Activated T-cell treated with anti-CD3 and anti-CD28 coated beads, Interleukin-2, amount 50 U/mL, for 48 hours (primary cell): ENCODE measurements at regions not wholly inside any gene's neighbourhood (a gene's known extent, or its start where the extent isn't known, plus 50 kb on each side); places are given as distances from the start of the nearest gene placed in this dataset.

Experiments used
- DNase-seq, 2 experiments: peaks; one replicate each; pipeline ENCODE4 v3.0.0-alpha.2; 2020

GRCh38 chr5:164051745-164052144, 546.3 kb downstream of the MAT2B start:
- no peak for DNase-seq

- DNase-seq = no peak
Measured at GRCh38 chr5:164052536-164053093, 547.2 kb downstream of the MAT2B start.

GRCh38 chr5:164053123-164053522, 547.7 kb downstream of the MAT2B start:
- no peak for DNase-seq

- DNase-seq = no peak
Measured at GRCh38 chr5:164054461-164054860, 549.0 kb downstream of the MAT2B start.

- no peak for DNase-seq
Measured at GRCh38 chr5:164057121-164057520, 551.7 kb downstream of the MAT2B start.

GRCh38 chr5:164058621-164059020, 553.2 kb downstream of the MAT2B start:
- no peak for DNase-seq

- DNase-seq = no peak
Measured at GRCh38 chr5:164059471-164059870, 554.1 kb downstream of the MAT2B start.

GRCh38 chr5:164060786-164061355, 555.5 kb downstream of the MAT2B start:
- no peak for DNase-seq

GRCh38 chr5:164062304-164062703, 556.9 kb downstream of the MAT2B start:
- DNase-seq = no peak

- no peak for DNase-seq
Measured at GRCh38 chr5:164065266-164065665, 559.8 kb downstream of the MAT2B start.

- DNase-seq = no peak
Measured at GRCh38 chr5:164071671-164072070, 566.3 kb downstream of the MAT2B start.

GRCh38 chr5:164073081-164073480, 567.7 kb downstream of the MAT2B start:
- no peak for DNase-seq

- DNase-seq = no peak
Measured at GRCh38 chr5:164076556-164076955, 571.1 kb downstream of the MAT2B start.

GRCh38 chr5:164090358-164090757, 584.9 kb downstream of the MAT2B start:
- DNase-seq = no peak

- DNase-seq = no peak
Measured at GRCh38 chr5:164091836-164092235, 586.4 kb downstream of the MAT2B start.

GRCh38 chr5:164094291-164094690, 588.9 kb downstream of the MAT2B start:
- no peak for DNase-seq

- no peak for DNase-seq
Measured at GRCh38 chr5:164097749-164098148, 592.3 kb downstream of the MAT2B start.

- DNase-seq = no peak
Measured at GRCh38 chr5:164098531-164098930, 593.1 kb downstream of the MAT2B start.

- DNase-seq = no peak
Measured at GRCh38 chr5:164098979-164099378, 593.6 kb downstream of the MAT2B start.

GRCh38 chr5:164115420-164115819, 610.0 kb downstream of the MAT2B start:
- no peak for DNase-seq

- DNase-seq = no peak
Measured at GRCh38 chr5:164119806-164120447, 614.5 kb downstream of the MAT2B start.

- DNase-seq = no peak
Measured at GRCh38 chr5:164127527-164127926, 622.1 kb downstream of the MAT2B start.

- DNase-seq = no peak
Measured at GRCh38 chr5:164132358-164132757, 626.9 kb downstream of the MAT2B start.

- DNase-seq = no peak
Measured at GRCh38 chr5:164137095-164137494, 631.7 kb downstream of the MAT2B start.

- no peak for DNase-seq
Measured at GRCh38 chr5:164139423-164139822, 634.0 kb downstream of the MAT2B start.
